Osteocyte (in vitro differentiated cells): ENCODE measurements at regions not wholly inside any gene's neighbourhood (a gene's known extent, or its start where the extent isn't known, plus 50 kb on each side); places are given as distances from the start of the nearest gene placed in this dataset.

Source experiments
- DNase-seq: peaks from one replicate; pipeline ENCODE4 v3.0.0; 2021; ENCODE audit warnings: mixed read lengths; ENCODE audit not compliant: unreplicated experiment; ENCODE audit errors: extremely low spot score
- H3K27ac Mint-ChIP-seq: one replicate; pipeline ENCODE4 v1.8.0; 2021; ENCODE audit warnings: mild to moderate bottlenecking, mixed read lengths; ENCODE audit not compliant: unreplicated experiment
- H3K27me3 Mint-ChIP-seq: one replicate; pipeline ENCODE4 v1.8.0; 2021; ENCODE audit warnings: mixed read lengths; ENCODE audit not compliant: unreplicated experiment
- H3K36me3 Mint-ChIP-seq: one replicate; pipeline ENCODE4 v1.8.0; 2021; ENCODE audit warnings: mixed read lengths; ENCODE audit not compliant: unreplicated experiment
- H3K4me1 Mint-ChIP-seq: one replicate; pipeline ENCODE4 v1.8.0; 2021; ENCODE audit warnings: mixed read lengths; ENCODE audit not compliant: unreplicated experiment
- H3K4me3 Mint-ChIP-seq: one replicate; pipeline ENCODE4 v1.8.0; 2021; ENCODE audit warnings: mild to moderate bottlenecking, moderate library complexity, mixed read lengths; ENCODE audit not compliant: unreplicated experiment
- H3K9me3 Mint-ChIP-seq: one replicate; pipeline ENCODE4 v1.8.0; 2021; ENCODE audit warnings: mixed read lengths; ENCODE audit not compliant: unreplicated experiment
- CTCF ChIP-seq: fragments of 200-600 bp; sonication (generic); IDR thresholded peaks from 2 replicates; pipeline ENCODE4 v1.5.0; 2021; ENCODE audit warnings: antibody characterized with exemption, mild to moderate bottlenecking, moderate library complexity

GRCh38 chr13:68050761-68051160, 820.6 kb upstream of the PCDH9 start:
- DNase-seq = no peak
- Mint-ChIP-seq H3K4me1 (peaks cover 2% of the 10 kb centered on the region), H3K9me3 (peaks cover 3% of the 10 kb centered on the region), H3K36me3 (no peaks in the 10 kb centered on the region), H3K27me3 (no peaks in the 10 kb centered on the region), H3K4me3 (no peak overlapping the region), H3K27ac (no peak overlapping the region)
- TF ChIP-seq CTCF = no peak

- no peaks in the 10 kb centered on the region for H3K27me3 Mint-ChIP-seq
- H3K27ac Mint-ChIP-seq = no peak overlapping the region
- TF ChIP-seq CTCF = no peak
- H3K4me1 Mint-ChIP-seq = peaks cover 2% of the 10 kb centered on the region
- H3K36me3 Mint-ChIP-seq = no peaks in the 10 kb centered on the region
- no peaks in the 10 kb centered on the region for H3K9me3 Mint-ChIP-seq
- DNase-seq = no peak
- no peak overlapping the region for H3K4me3 Mint-ChIP-seq
Measured at GRCh38 chr13:68048802-68049359, 818.7 kb upstream of the PCDH9 start.

GRCh38 chr13:68047889-68048288, 817.8 kb upstream of the PCDH9 start:
- TF ChIP-seq CTCF = no peak
- no peaks in the 10 kb centered on the region for H3K27me3 Mint-ChIP-seq
- H3K36me3 Mint-ChIP-seq = no peaks in the 10 kb centered on the region
- no peak overlapping the region for H3K4me3 Mint-ChIP-seq
- H3K4me1 Mint-ChIP-seq = peaks cover 2% of the 10 kb centered on the region
- DNase-seq = no peak
- H3K27ac Mint-ChIP-seq = no peak overlapping the region
- H3K9me3 Mint-ChIP-seq = no peaks in the 10 kb centered on the region

GRCh38 chr13:68046903-68047302, 816.8 kb upstream of the PCDH9 start:
- Mint-ChIP-seq H3K4me3 (no peak overlapping the region), H3K9me3 (no peaks in the 10 kb centered on the region), H3K36me3 (no peaks in the 10 kb centered on the region), H3K4me1 (peaks cover 2% of the 10 kb centered on the region), H3K27me3 (no peaks in the 10 kb centered on the region), H3K27ac (no peak overlapping the region)
- DNase-seq = no peak
- TF ChIP-seq CTCF = no peak

- no peak overlapping the region for H3K27ac Mint-ChIP-seq
- no peak overlapping the region for H3K4me3 Mint-ChIP-seq
- no peak for DNase-seq
- TF ChIP-seq CTCF = no peak
- H3K27me3 Mint-ChIP-seq = no peaks in the 10 kb centered on the region
- H3K36me3 Mint-ChIP-seq = no peaks in the 10 kb centered on the region
- H3K4me1 Mint-ChIP-seq = no peaks in the 10 kb centered on the region
- H3K9me3 Mint-ChIP-seq = no peaks in the 10 kb centered on the region
Measured at GRCh38 chr13:68030152-68030809, 800.1 kb upstream of the PCDH9 start.
